ENCODE measurements at regions not wholly inside any gene's neighbourhood (a gene's known extent, or its start where the extent isn't known, plus 50 kb on each side); places are given as distances from the start of the nearest gene placed in this dataset.

DNA sequence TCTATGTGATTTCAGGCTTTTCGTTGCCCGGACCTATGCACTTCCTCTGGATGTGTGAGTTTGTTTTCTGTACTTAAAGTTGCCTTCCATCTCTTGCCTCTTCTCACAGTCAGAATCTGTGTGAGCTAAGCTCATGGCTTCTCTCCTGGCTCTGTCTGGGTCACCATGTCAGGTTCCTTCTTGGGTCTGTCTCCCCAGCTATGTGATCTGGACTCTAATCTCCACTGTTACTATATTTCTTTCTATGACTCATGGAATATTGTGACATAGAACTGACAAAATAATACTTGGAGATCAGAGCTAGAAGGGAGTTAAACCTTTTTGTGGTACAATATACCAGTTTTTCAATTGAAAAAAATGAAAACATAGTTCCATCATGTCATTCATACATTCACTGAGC is 172.7 kb upstream of the FGGY start:
- CTCF ChIA-PET: interaction anchor here (1.6 to 2.2 kb wide), 3 partner anchors 19 to 575 kb away, joined by 3 to 8 read pairs (median 4); no protein-coding TSS in a partner anchor
- no peak overlapping the region for H3K4me3 Mint-ChIP-seq
- peaks cover 15% of the 10 kb centered on the region for H3K27me3 Mint-ChIP-seq (ENCODE audit: low read depth)
- H3K27ac Mint-ChIP-seq: no peak overlapping the region
- no peak for ATAC-seq
- no peak for DNase-seq
- POLR2A ChIA-PET: no interaction called here
- no peaks in the 10 kb centered on the region for H3K36me3 Mint-ChIP-seq (ENCODE audit: low read depth)
- H3K4me1 Mint-ChIP-seq (ENCODE audit: low read depth): peaks cover 19% of the 10 kb centered on the region
- no peaks in the 10 kb centered on the region for H3K9me3 Mint-ChIP-seq (ENCODE audit: insufficient read depth)

DNA sequence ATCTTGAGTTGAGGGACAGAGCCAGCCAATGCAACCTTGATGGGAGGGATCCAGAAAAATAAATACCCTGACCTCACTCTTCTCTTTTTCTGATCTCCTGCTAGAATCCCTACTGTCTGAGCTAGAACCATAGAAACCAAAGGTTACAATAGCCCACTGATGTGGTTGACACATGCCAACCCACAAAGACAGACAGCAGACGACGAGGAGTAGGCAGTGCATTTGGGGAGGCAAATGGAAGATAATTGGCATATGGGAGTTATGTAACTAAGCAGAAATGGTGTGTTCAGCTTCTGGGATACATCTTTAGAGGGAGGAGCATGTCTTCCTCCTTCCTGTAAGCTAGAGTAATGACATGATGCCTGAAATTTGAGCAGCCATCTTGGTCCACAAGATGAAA is 171.7 kb upstream of the FGGY start:
- ATAC-seq (peak; percentile 96), DNase-seq (peak; percentile 49)
- POLR2A ChIA-PET: interaction anchor here (0.6 kb wide), 1 partner anchor 340 kb away, joined by 3 read pairs; no protein-coding TSS in a partner anchor
- peaks cover 15% of the 10 kb centered on the region for H3K27me3 Mint-ChIP-seq (ENCODE audit: low read depth)
- no peak overlapping the region for H3K27ac Mint-ChIP-seq
- H3K4me1 Mint-ChIP-seq (ENCODE audit: low read depth): peaks cover 19% of the 10 kb centered on the region
- no peak overlapping the region for H3K4me3 Mint-ChIP-seq
- CTCF ChIA-PET: interaction anchor here (1.0 to 2.2 kb wide), 5 partner anchors 18 to 574 kb away, joined by 3 to 8 read pairs (median 4); no protein-coding TSS in a partner anchor
- no peaks in the 10 kb centered on the region for H3K9me3 Mint-ChIP-seq (ENCODE audit: insufficient read depth)
- no peaks in the 10 kb centered on the region for H3K36me3 Mint-ChIP-seq (ENCODE audit: low read depth)

GRCh38 chr1:59125676-59126320 is 171.1 kb upstream of the FGGY start:
- Mint-ChIP-seq H3K9me3 (ENCODE audit: insufficient read depth) (no peaks in the 10 kb centered on the region), H3K27me3 (ENCODE audit: low read depth) (peaks cover 15% of the 10 kb centered on the region), H3K36me3 (ENCODE audit: low read depth) (no peaks in the 10 kb centered on the region), H3K4me3 (no peak overlapping the region), H3K4me1 (ENCODE audit: low read depth) (peaks cover 19% of the 10 kb centered on the region), H3K27ac (no peak overlapping the region)
- DNase-seq (no peak), ATAC-seq (no peak)
- CTCF ChIA-PET: interaction anchor here (1.0 to 2.2 kb wide), 5 partner anchors 17 to 573 kb away, joined by 3 to 8 read pairs (median 4); no protein-coding TSS in a partner anchor
- POLR2A ChIA-PET: interaction anchor here (0.6 to 1.2 kb wide), 2 partner anchors 340 to 342 kb away, joined by 3 read pairs; partner anchors contain the start of gene JUN

DNA sequence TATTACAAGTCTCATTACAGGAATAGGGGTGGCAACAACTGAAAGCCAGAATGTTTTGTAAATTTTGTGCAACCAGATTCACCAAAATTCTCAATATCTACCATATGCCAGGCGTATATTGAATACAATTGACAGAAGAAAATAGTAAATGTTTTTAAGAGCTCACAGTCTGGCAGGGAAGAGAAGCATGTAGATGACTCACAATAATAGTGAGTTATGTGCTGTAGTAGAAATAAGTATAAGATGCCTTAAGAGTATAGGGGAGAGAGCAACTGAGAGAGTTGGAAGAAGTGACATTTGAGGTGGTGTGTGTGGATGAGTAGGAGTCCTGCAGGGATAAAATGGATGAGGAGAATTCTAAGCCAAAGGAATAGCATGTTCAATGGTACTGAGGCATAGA is 170.5 kb upstream of the FGGY start:
- H3K27ac Mint-ChIP-seq: no peak overlapping the region
- POLR2A ChIA-PET: interaction anchor here (1.2 kb wide), 1 partner anchor 342 kb away, joined by 3 read pairs; the partner anchor contains the start of gene JUN

DNA sequence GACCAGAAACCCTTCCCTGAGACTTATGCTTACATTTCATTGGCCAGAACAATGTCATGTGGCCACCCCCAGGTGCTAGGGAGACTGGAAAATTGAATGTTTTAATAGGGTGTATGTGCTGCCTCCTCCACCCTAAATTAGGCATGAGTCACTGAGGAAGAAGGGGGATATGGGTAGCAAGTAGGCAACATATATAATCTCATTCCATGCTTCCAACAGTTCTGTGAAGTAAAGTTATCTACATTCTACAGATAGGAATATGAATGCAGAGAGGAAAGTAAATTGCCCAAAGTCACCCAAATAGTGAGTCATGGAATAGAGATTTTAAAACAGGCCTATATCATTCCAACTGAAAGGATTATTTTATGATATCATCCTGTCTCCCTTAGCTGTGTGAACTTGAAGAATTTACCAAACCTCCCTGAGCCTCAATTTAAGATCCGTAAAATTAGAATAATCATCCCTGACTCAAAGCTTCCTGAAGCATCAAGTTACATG is 168.6 kb upstream of the FGGY start:
- ChIA-PET CTCF (no interaction called here), POLR2A (no interaction called here)
- Mint-ChIP-seq H3K27ac (no peak overlapping the region), H3K4me1 (ENCODE audit: low read depth) (peaks cover 19% of the 10 kb centered on the region), H3K9me3 (ENCODE audit: insufficient read depth) (no peaks in the 10 kb centered on the region), H3K36me3 (ENCODE audit: low read depth) (no peaks in the 10 kb centered on the region), H3K27me3 (ENCODE audit: low read depth) (peaks cover 12% of the 10 kb centered on the region), H3K4me3 (no peak overlapping the region)
- DNase-seq (no peak), ATAC-seq (no peak)

More for the DNA sequence above, 170.5 kb upstream of the FGGY start:
- H3K4me3 Mint-ChIP-seq: no peak overlapping the region
- DNase-seq (no peak), ATAC-seq (no peak)
- H3K27me3 Mint-ChIP-seq (ENCODE audit: low read depth): peaks cover 13% of the 10 kb centered on the region
- no peaks in the 10 kb centered on the region for H3K9me3 Mint-ChIP-seq (ENCODE audit: insufficient read depth)
- no peaks in the 10 kb centered on the region for H3K36me3 Mint-ChIP-seq (ENCODE audit: low read depth)
- peaks cover 19% of the 10 kb centered on the region for H3K4me1 Mint-ChIP-seq (ENCODE audit: low read depth)
- CTCF ChIA-PET: interaction anchor here (1.6 to 2.2 kb wide), 2 partner anchors 344 to 572 kb away, joined by 4 to 8 read pairs; no protein-coding TSS in a partner anchor

- Mint-ChIP-seq H3K4me3 (no peak overlapping the region), H3K27me3 (ENCODE audit: low read depth) (peaks cover 12% of the 10 kb centered on the region), H3K27ac (no peak overlapping the region), H3K36me3 (ENCODE audit: low read depth) (no peaks in the 10 kb centered on the region), H3K9me3 (ENCODE audit: insufficient read depth) (no peaks in the 10 kb centered on the region), H3K4me1 (ENCODE audit: low read depth) (peaks cover 19% of the 10 kb centered on the region)
- ATAC-seq (no peak), DNase-seq (no peak)
- ChIA-PET CTCF (no interaction called here), POLR2A (no interaction called here)
Measured at GRCh38 chr1:59128784-59129227, 168.1 kb upstream of the FGGY start.

DNA sequence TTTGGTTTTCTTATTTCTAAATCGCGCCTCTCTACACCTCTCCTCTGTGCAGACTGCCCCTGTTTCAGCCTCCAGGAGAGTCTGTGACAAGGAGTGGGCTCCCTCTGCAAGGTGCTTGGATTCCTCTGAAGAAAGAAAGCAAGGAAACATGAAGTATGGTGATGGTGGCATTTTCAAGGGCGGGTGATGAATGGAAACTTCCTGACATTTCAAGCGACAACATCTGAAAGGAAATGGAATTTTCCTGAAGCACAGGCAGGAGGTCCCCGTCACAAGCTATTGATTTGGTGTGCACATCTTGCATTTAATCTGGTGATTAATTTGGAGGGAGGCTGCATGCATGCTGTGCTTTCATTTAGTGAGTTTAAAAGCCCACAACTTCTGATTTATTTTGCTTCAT is 164.6 kb upstream of the FGGY start:
- H3K27me3 Mint-ChIP-seq (ENCODE audit: low read depth): peaks cover 8% of the 10 kb centered on the region
- DNase-seq (no peak), ATAC-seq (no peak)
- no peak overlapping the region for H3K27ac Mint-ChIP-seq
- H3K4me3 Mint-ChIP-seq: no peak overlapping the region
- H3K36me3 Mint-ChIP-seq (ENCODE audit: low read depth): no peaks in the 10 kb centered on the region
- POLR2A ChIA-PET: no interaction called here
- H3K9me3 Mint-ChIP-seq (ENCODE audit: insufficient read depth): no peaks in the 10 kb centered on the region
- H3K4me1 Mint-ChIP-seq (ENCODE audit: low read depth): no peaks in the 10 kb centered on the region
- CTCF ChIA-PET: no interaction called here

GRCh38 chr1:59133997-59134396 is 162.9 kb upstream of the FGGY start:
- POLR2A ChIA-PET: interaction anchor here (1.1 kb wide), 1 partner anchor 351 kb away, joined by 3 read pairs; no protein-coding TSS in a partner anchor
- CTCF ChIA-PET: interaction anchor here (1.2 kb wide), 1 partner anchor 10 kb away, joined by 3 read pairs; no protein-coding TSS in a partner anchor
- Mint-ChIP-seq H3K4me1 (ENCODE audit: low read depth) (peaks cover 5% of the 10 kb centered on the region), H3K9me3 (ENCODE audit: insufficient read depth) (no peaks in the 10 kb centered on the region), H3K27ac (no peak overlapping the region), H3K27me3 (ENCODE audit: low read depth) (peaks cover 2% of the 10 kb centered on the region), H3K36me3 (ENCODE audit: low read depth) (no peaks in the 10 kb centered on the region), H3K4me3 (no peak overlapping the region)
- DNase-seq (no peak), ATAC-seq (no peak)

DNA sequence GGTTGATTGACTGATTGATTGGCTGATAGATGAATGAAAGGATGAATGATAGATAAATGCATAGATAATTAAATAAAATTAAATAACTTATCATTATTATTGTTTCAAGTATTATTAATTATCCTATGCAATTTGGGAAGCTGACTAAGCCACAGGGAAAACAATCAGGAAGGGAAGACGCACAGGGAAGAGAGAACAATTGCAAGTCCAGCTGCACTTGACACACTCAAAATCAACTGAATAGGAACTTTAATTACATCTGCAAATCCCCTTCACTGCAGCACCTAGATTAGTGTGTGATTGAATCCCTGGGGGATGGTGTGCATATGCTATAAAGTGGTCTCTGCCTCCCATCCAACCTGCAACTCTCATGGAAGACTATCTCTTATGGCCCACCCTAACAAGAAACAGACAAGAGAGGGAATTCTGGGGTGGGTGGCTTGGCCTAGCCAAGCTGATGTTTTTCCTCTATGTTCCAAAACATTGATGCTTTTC is 161.1 kb upstream of the FGGY start:
- DNase-seq (no peak), ATAC-seq (no peak)
- no peaks in the 10 kb centered on the region for H3K36me3 Mint-ChIP-seq (ENCODE audit: low read depth)
- CTCF ChIA-PET: no interaction called here
- H3K27ac Mint-ChIP-seq: no peak overlapping the region
- no peaks in the 10 kb centered on the region for H3K9me3 Mint-ChIP-seq (ENCODE audit: insufficient read depth)
- no peak overlapping the region for H3K4me3 Mint-ChIP-seq
- peaks cover 2% of the 10 kb centered on the region for H3K27me3 Mint-ChIP-seq (ENCODE audit: low read depth)
- peaks cover 5% of the 10 kb centered on the region for H3K4me1 Mint-ChIP-seq (ENCODE audit: low read depth)
- POLR2A ChIA-PET: no interaction called here

DNA sequence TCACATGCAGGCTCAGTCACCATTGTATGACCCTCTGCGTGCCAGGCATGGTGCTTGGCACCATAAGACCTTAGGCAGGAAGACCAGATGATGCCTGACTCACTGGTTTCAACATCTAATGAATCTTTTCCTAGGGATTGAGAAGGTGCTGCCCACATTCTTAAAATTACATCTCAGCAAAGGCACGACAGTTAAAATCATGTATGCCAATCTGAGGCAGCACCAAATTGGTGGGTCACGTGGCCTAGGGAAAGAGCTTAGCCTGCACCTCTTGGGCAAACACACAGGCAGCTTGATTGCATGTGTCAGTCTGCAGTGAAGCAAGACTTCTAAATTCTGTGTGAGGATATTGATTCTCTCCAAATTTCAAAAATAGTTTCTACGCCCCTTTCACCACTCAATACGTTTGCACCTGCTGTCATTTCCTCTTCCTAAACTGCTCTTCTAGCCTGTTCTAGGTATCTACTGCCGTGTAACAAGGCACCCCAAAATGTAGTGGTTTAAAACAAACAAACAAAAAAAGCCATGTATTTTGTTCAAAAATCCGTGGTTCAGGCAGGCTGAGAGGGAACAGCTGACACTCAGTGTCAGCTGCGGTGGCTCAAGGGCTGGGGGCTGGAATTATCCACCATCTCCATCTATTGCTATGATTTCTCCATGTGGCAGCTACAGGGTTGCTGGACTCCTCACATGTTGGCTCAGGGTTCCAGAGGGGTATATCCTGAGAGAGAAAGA is 160.2 kb upstream of the FGGY start:
- Mint-ChIP-seq H3K4me3 (no peak overlapping the region), H3K36me3 (ENCODE audit: low read depth) (no peaks in the 10 kb centered on the region), H3K4me1 (ENCODE audit: low read depth) (peaks cover 5% of the 10 kb centered on the region), H3K27me3 (ENCODE audit: low read depth) (peaks cover 1% of the 10 kb centered on the region), H3K9me3 (ENCODE audit: insufficient read depth) (no peaks in the 10 kb centered on the region), H3K27ac (no peak overlapping the region)
- no peak for DNase-seq
- ATAC-seq: no peak
- ChIA-PET POLR2A (no interaction called here), CTCF (no interaction called here)

GRCh38 chr1:59137276-59137615 is 159.6 kb upstream of the FGGY start:
- DNase-seq (no peak), ATAC-seq (no peak)
- no peak overlapping the region for H3K4me3 Mint-ChIP-seq
- H3K9me3 Mint-ChIP-seq (ENCODE audit: insufficient read depth): no peaks in the 10 kb centered on the region
- H3K36me3 Mint-ChIP-seq (ENCODE audit: low read depth): no peaks in the 10 kb centered on the region
- H3K27ac Mint-ChIP-seq: no peak overlapping the region
- ChIA-PET POLR2A (no interaction called here), CTCF (no interaction called here)
- peaks cover 5% of the 10 kb centered on the region for H3K4me1 Mint-ChIP-seq (ENCODE audit: low read depth)
- H3K27me3 Mint-ChIP-seq (ENCODE audit: low read depth): no peaks in the 10 kb centered on the region

GRCh38 chr1:59137968-59138367 is 158.9 kb upstream of the FGGY start:
- Mint-ChIP-seq H3K4me1 (ENCODE audit: low read depth) (peaks cover 12% of the 10 kb centered on the region), H3K36me3 (ENCODE audit: low read depth) (no peaks in the 10 kb centered on the region), H3K4me3 (no peak overlapping the region), H3K27ac (no peak overlapping the region), H3K9me3 (ENCODE audit: insufficient read depth) (no peaks in the 10 kb centered on the region), H3K27me3 (ENCODE audit: low read depth) (no peaks in the 10 kb centered on the region)
- ChIA-PET CTCF (no interaction called here), POLR2A (no interaction called here)
- ATAC-seq (no peak), DNase-seq (no peak)

Measured in activated CD8-positive, alpha-beta T cell treated with anti-CD3 and anti-CD28 coated beads, Interleukin-2, amount 10 ng/mL, durations not matched to agents 7 days and 5 days (primary cell).